Endothelial cell of umbilical vein (primary cell): ENCODE measurements at regions not wholly inside any gene's neighbourhood (a gene's known extent, or its start where the extent isn't known, plus 50 kb on each side); places are given as distances from the start of the nearest gene placed in this dataset.

Source experiments
- BruUV-seq: library from RNA; stranded (reverse); fragments of 400-500 nt; replicated peaks from 2 replicates; lab custom pipeline; 2021; lab: Mats Ljungman, UMichigan
- CTCF ChIA-PET: fragments of 300-600, 350-600 bp; sonication (Branson Sonifier 250); formaldehyde crosslinking; loops from one replicate; lab custom pipeline; 2021; ENCODE audit warnings: antibody characterized with exemption, inconsistent platforms; lab: Charles Lee
- POLR2A ChIA-PET: fragments of 300-600, 350-600 bp; sonication (Branson Sonifier 250); formaldehyde crosslinking; loops from one replicate; lab custom pipeline; 2021; ENCODE audit warnings: antibody characterized with exemption, inconsistent platforms; lab: Charles Lee
- DNase-seq: peaks from one replicate; pipeline ENCODE4 v3.0.0-alpha.2; 2011; ENCODE audit warnings: low read depth, low spot score
- FAIRE-seq: peaks from 2 replicates; lab custom pipeline; 2011; peaks lifted over from hg19 to GRCh38; lab: Jason Lieb, UNC
- H2AFZ ChIP-seq: 2 replicates; pipeline ENCODE4 v1.6.0; 2012; ENCODE audit warnings: low read depth, low read length, control low read depth, inconsistent platforms
- H3K27ac ChIP-seq: 2 replicates; pipeline ENCODE4 v1.5.1; 2011; ENCODE audit warnings: low read depth, mild to moderate bottlenecking, control low read depth, low read length, moderate library complexity; ENCODE audit not compliant: insufficient read depth
- H3K27me3 ChIP-seq, 2 experiments: 2 replicates each; pipeline versions ENCODE4 v1.6.0 to v1.6.1; 2011; ENCODE audit warnings: low read length in 2 of 2, mixed read lengths in 1 of 2; ENCODE audit not compliant: control insufficient read depth in 2 of 2, insufficient read depth in 2 of 2
- H3K36me3 ChIP-seq, 2 experiments: 2 replicates in 1 of 2; 3 replicates in 1 of 2; pipeline ENCODE4 v1.5.1; 2011; ENCODE audit warnings: low read length in 2 of 2, mild to moderate bottlenecking in 1 of 2, moderate library complexity in 1 of 2; ENCODE audit not compliant: control insufficient read depth in 2 of 2, insufficient read depth in 2 of 2; ENCODE audit errors: extremely low read depth in 1 of 2
- H3K4me1 ChIP-seq: 3 replicates; pipeline ENCODE4 v1.5.1; 2011; ENCODE audit warnings: mild to moderate bottlenecking, low read length; ENCODE audit not compliant: control insufficient read depth, insufficient read depth; ENCODE audit errors: extremely low read depth
- H3K4me2 ChIP-seq: 2 replicates; pipeline ENCODE4 v1.6.1; 2011; ENCODE audit warnings: low read length, control low read depth, mixed read lengths; ENCODE audit not compliant: insufficient read depth
- H3K4me3 ChIP-seq, 3 experiments: fragments of 200-600 bp in 1 of 3; sonication (generic), shearing (Covaris generic) in 1 of 3; replicated peaks in 1 of 3; 2 replicates each; pipeline ENCODE4 v1.5.1; 2011 to 2016; ENCODE audit warnings: control low read depth in 3 of 3, low read length in 3 of 3, mild to moderate bottlenecking in 2 of 3, inconsistent platforms in 1 of 3, low read depth in 1 of 3, moderate library complexity in 1 of 3; ENCODE audit not compliant: insufficient read depth in 1 of 3
- H3K79me2 ChIP-seq: 2 replicates; pipeline ENCODE4 v1.6.0; 2012; ENCODE audit warnings: low read length, inconsistent platforms; ENCODE audit not compliant: control insufficient read depth, insufficient read depth
- H3K9ac ChIP-seq: replicated peaks from 2 replicates; pipeline ENCODE3; 2011; ENCODE audit warnings: low read length, control low read depth; ENCODE audit not compliant: insufficient read depth; ENCODE audit errors: extremely low read depth
- H3K9me1 ChIP-seq: replicated peaks from 3 replicates; pipeline ENCODE4 v1.6.0; 2011; ENCODE audit warnings: mild to moderate bottlenecking, low read length; ENCODE audit not compliant: control insufficient read depth, insufficient read depth; ENCODE audit errors: extremely low read depth
- H3K9me3 ChIP-seq: replicated peaks from 2 replicates; pipeline ENCODE4 v1.5.1; 2012; ENCODE audit warnings: low read length, inconsistent platforms; ENCODE audit not compliant: control insufficient read depth, insufficient read depth
- H4K20me1 ChIP-seq: replicated peaks from 2 replicates; pipeline ENCODE3; 2011; ENCODE audit warnings: mild to moderate bottlenecking, low read length; ENCODE audit not compliant: control insufficient read depth, insufficient read depth; ENCODE audit errors: extremely low read depth
- EZH2 ChIP-seq: IDR thresholded peaks from 2 replicates; pipeline ENCODE4 v1.6.1; 2012; ENCODE audit warnings: borderline replicate concordance, low read depth, mild to moderate bottlenecking, moderate library complexity, low read length, inconsistent platforms; ENCODE audit not compliant: severe bottlenecking
- FOS ChIP-seq: IDR thresholded peaks from 2 replicates; pipeline ENCODE4 v1.6.1; 2011; ENCODE audit warnings: mild to moderate bottlenecking, low read length, moderate library complexity, borderline replicate concordance; ENCODE audit not compliant: insufficient read depth
- GATA2 ChIP-seq: IDR thresholded peaks from 2 replicates; pipeline ENCODE4 v1.7.0; 2011; ENCODE audit warnings: low read depth, mild to moderate bottlenecking, moderate library complexity, mixed read lengths, low read length; ENCODE audit not compliant: insufficient read length, insufficient read depth
- JUN ChIP-seq: IDR thresholded peaks from 2 replicates; pipeline ENCODE4 v1.6.1; 2011; ENCODE audit warnings: borderline replicate concordance, low read depth; ENCODE audit not compliant: insufficient read length, insufficient read depth
- MYC ChIP-seq: IDR thresholded peaks from one replicate; pipeline ENCODE4 v1.6.1; 2011; ENCODE audit warnings: mild to moderate bottlenecking, low read depth, low read length
- POLR2A ChIP-seq: IDR thresholded peaks from 2 replicates; pipeline ENCODE4 v1.6.1; 2012; ENCODE audit warnings: low read depth, mild to moderate bottlenecking, control low read depth, low read length
- POLR2AphosphoS5 ChIP-seq: IDR thresholded peaks from 2 replicates; pipeline ENCODE4 v1.6.1; 2012; ENCODE audit warnings: low read depth, mild to moderate bottlenecking, control low read depth, low read length, moderate library complexity; ENCODE audit not compliant: insufficient read depth
- dilution Hi-C: fragments of 300-500 bp; cut with MboI; formaldehyde crosslinking; loops from one replicate; pipeline ENCODE4 v1.15.0; 2019; ENCODE audit warnings: low sequenced_read_pairs; ENCODE audit not compliant: extremely low pct_ligation_motif_present
- intact Hi-C: fragments of 100-400 bp; cut with micrococcal nuclease; formaldehyde crosslinking; loops from one replicate; pipeline ENCODE4 v1.10.0; 2022
- TF ChIP-seq, protein P1 (sequence below), 2 donors: IDR thresholded peaks; 1 replicate in 1 of 2; 2 replicates in 1 of 2; pipeline ENCODE4 v1.5.1; 2011; ENCODE audit warnings: low read length in 2 of 2, mild to moderate bottlenecking in 2 of 2, moderate library complexity in 2 of 2, control low read depth in 1 of 2, inconsistent platforms in 1 of 2, low read depth in 1 of 2; ENCODE audit not compliant: insufficient read depth in 1 of 2; ENCODE audit errors: extremely low read depth in 1 of 2
- TF ChIP-seq, protein P2 (sequence below): IDR thresholded peaks from 2 replicates; pipeline ENCODE4 v1.6.1; 2011; ENCODE audit not compliant: insufficient read depth, insufficient read length

DNA sequence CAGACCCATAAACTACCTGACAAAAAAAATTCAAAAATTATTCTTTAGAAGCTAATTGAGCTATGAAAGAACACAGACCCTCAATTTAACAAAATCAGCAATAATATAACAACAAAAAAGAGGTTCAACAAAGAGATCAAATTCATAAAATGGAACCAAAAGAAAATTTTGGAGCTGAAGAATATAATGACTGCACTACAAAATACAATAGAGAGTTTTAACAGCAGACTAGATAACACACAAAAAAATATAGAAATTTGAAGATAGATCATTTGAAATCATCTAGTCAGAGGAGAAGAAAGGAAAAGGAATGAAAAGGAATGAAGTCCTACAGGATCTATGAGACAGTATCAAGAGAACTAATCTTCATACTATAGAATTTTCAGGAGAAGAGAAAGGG lies 422.1 kb downstream of the PAX1 start:
- no peaks in the 10 kb centered on the region for H3K9me1 ChIP-seq
- H3K4me3 ChIP-seq: no peak overlapping the region
- no peaks in the 10 kb centered on the region for H3K27me3 ChIP-seq
- TF ChIP-seq, protein P1, sequence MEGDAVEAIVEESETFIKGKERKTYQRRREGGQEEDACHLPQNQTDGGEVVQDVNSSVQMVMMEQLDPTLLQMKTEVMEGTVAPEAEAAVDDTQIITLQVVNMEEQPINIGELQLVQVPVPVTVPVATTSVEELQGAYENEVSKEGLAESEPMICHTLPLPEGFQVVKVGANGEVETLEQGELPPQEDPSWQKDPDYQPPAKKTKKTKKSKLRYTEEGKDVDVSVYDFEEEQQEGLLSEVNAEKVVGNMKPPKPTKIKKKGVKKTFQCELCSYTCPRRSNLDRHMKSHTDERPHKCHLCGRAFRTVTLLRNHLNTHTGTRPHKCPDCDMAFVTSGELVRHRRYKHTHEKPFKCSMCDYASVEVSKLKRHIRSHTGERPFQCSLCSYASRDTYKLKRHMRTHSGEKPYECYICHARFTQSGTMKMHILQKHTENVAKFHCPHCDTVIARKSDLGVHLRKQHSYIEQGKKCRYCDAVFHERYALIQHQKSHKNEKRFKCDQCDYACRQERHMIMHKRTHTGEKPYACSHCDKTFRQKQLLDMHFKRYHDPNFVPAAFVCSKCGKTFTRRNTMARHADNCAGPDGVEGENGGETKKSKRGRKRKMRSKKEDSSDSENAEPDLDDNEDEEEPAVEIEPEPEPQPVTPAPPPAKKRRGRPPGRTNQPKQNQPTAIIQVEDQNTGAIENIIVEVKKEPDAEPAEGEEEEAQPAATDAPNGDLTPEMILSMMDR (IDR thresholded peaks at IDR 0.05; ENCODE audit: extremely low read depth in 1 of 2, insufficient read depth in 1 of 2, low read depth in 1 of 2, low read length in 2 of 2): no peak
- TF ChIP-seq, protein P2, sequence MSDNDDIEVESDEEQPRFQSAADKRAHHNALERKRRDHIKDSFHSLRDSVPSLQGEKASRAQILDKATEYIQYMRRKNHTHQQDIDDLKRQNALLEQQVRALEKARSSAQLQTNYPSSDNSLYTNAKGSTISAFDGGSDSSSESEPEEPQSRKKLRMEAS: no peak
- TF ChIP-seq POLR2AphosphoS5 (no peak), MYC (no peak), FOS (no peak), JUN (no peak), POLR2A (no peak), EZH2 (no peak), GATA2 (no peak)
- DNase-seq: no peak
- no peak overlapping the region for H3K9ac ChIP-seq
- H3K27ac ChIP-seq: no peak overlapping the region
- H4K20me1 ChIP-seq: no peaks in the 10 kb centered on the region
- BruUV-seq: no TSS peak
- no peaks in the 10 kb centered on the region for H3K79me2 ChIP-seq
- dilution Hi-C loops: no loop called here
- no peak overlapping the region for H2AFZ ChIP-seq
- no peaks in the 10 kb centered on the region for H3K9me3 ChIP-seq
- FAIRE-seq: no peak
- H3K36me3 ChIP-seq: no peaks in the 10 kb centered on the region
- H3K4me1 ChIP-seq: no peaks in the 10 kb centered on the region
- H3K4me2 ChIP-seq: no peak overlapping the region
- ChIA-PET POLR2A (no interaction called here), CTCF (no interaction called here)
- intact Hi-C loops: no loop called here
